Caco-2 (cell line): ENCODE measurements at regions not wholly inside any gene's neighbourhood (a gene's known extent, or its start where the extent isn't known, plus 50 kb on each side); places are given as distances from the start of the nearest gene placed in this dataset.

Experiments
- BruUV-seq: library from RNA; stranded (reverse); fragments of 400-500 nt; replicated peaks from 2 replicates; lab custom pipeline; 2021; lab: Mats Ljungman, UMichigan
- CTCF ChIA-PET: fragments of 300-600 bp; sonication (Branson Sonifier 250); formaldehyde crosslinking; loops from one replicate; lab custom pipeline; 2022; ENCODE audit warnings: antibody characterized with exemption; lab: Charles Lee
- POLR2A ChIA-PET: fragments of 300-600 bp; sonication (Branson Sonifier 250); formaldehyde crosslinking; loops from one replicate; lab custom pipeline; 2022; ENCODE audit warnings: antibody characterized with exemption; lab: Charles Lee
- DNase-seq, 2 experiments: peaks; one replicate each; pipeline versions ENCODE4 v3.0.0 to v3.0.0-alpha.2; 2020 to 2022
- H3K27me3 ChIP-seq: replicated peaks from 2 replicates; pipeline ENCODE4 v1.6.0; 2011; ENCODE audit warnings: low read length; ENCODE audit not compliant: control insufficient read depth, insufficient read depth
- H3K36me3 ChIP-seq: 2 replicates; pipeline ENCODE4 v1.5.1; 2011; ENCODE audit warnings: low read length; ENCODE audit not compliant: control insufficient read depth, insufficient read depth
- H3K4me1 ChIP-seq: fragments of 250-450 bp; sonication (Bioruptor Pico); 2 replicates; pipeline ENCODE4 v1.5.1; 2020; ENCODE audit warnings: mild to moderate bottlenecking
- H3K4me3 ChIP-seq: 2 replicates; pipeline ENCODE4 v1.5.1; 2011; ENCODE audit warnings: low read depth, mild to moderate bottlenecking, control low read depth, low read length
- H3K9me3 ChIP-seq: fragments of 250-450 bp; sonication (Bioruptor Pico); 2 replicates; pipeline ENCODE4 v1.5.1; 2020; ENCODE audit warnings: mild to moderate bottlenecking, moderate library complexity
- H3K27ac Mint-ChIP-seq: one replicate; pipeline ENCODE4 v1.8.0; 2022; ENCODE audit warnings: mixed read lengths; ENCODE audit not compliant: unreplicated experiment
- H3K27me3 Mint-ChIP-seq: one replicate; pipeline ENCODE4 v1.8.0; 2022; ENCODE audit warnings: mixed read lengths; ENCODE audit not compliant: insufficient read depth, unreplicated experiment
- H3K36me3 Mint-ChIP-seq: one replicate; pipeline ENCODE4 v1.8.0; 2022; ENCODE audit warnings: mild to moderate bottlenecking, mixed read lengths; ENCODE audit not compliant: insufficient read depth, unreplicated experiment
- H3K4me1 Mint-ChIP-seq: one replicate; pipeline ENCODE4 v1.8.0; 2022; ENCODE audit warnings: low read depth, mixed read lengths; ENCODE audit not compliant: unreplicated experiment
- H3K4me3 Mint-ChIP-seq: one replicate; pipeline ENCODE4 v1.8.0; 2022; ENCODE audit warnings: mild to moderate bottlenecking, moderate library complexity, mixed read lengths; ENCODE audit not compliant: unreplicated experiment
- H3K9me3 Mint-ChIP-seq: one replicate; pipeline ENCODE4 v1.8.0; 2022; ENCODE audit warnings: mixed read lengths; ENCODE audit not compliant: unreplicated experiment
- CTCF ChIP-seq, 2 experiments: fragments of 200-600 bp in 1 of 2; IDR thresholded peaks; 1 replicate in 1 of 2; 2 replicates in 1 of 2; pipeline versions ENCODE4 v1.5.1 to v1.8.0; 2011 to 2022; ENCODE audit warnings: antibody characterized with exemption in 1 of 2, control low read depth in 1 of 2, inconsistent platforms in 1 of 2, low read depth in 1 of 2, low read length in 1 of 2, mild to moderate bottlenecking in 1 of 2, moderate library complexity in 1 of 2; ENCODE audit not compliant: insufficient read depth in 1 of 2, severe bottlenecking in 1 of 2, unreplicated experiment in 1 of 2
- intact Hi-C: fragments of 100-400 bp; cut with micrococcal nuclease; formaldehyde crosslinking; loops from one replicate; pipeline ENCODE4 v1.10.0; 2022; ENCODE audit not compliant: unreplicated experiment

- Mint-ChIP-seq H3K4me1 (peaks cover 12% of the 10 kb centered on the region), H3K27me3 (no peaks in the 10 kb centered on the region), H3K36me3 (no peaks in the 10 kb centered on the region), H3K4me3 (no peak overlapping the region), H3K27ac (no peak overlapping the region), H3K9me3 (no peaks in the 10 kb centered on the region)
- no TSS peak for BruUV-seq
- Histone ChIP-seq H3K4me1 (peaks cover 27% of the 10 kb centered on the region), H3K27me3 (no peaks in the 10 kb centered on the region), H3K9me3 (no peaks in the 10 kb centered on the region), H3K36me3 (no peaks in the 10 kb centered on the region), H3K4me3 (no peak overlapping the region)
- ChIA-PET POLR2A (no interaction called here), CTCF (no interaction called here)
- TF ChIP-seq CTCF (IDR thresholded peaks at IDR 0.05; ENCODE audit: insufficient read depth in 1 of 2, low read depth in 1 of 2, low read length in 1 of 2, severe bottlenecking in 1 of 2, unreplicated experiment in 1 of 2) = no peak
- intact Hi-C loops = no loop called here
- DNase-seq = no peak
Measured at GRCh38 chr4:124282301-124282898, 430.1 kb downstream of the ANKRD50 start.

GRCh38 chr4:124288706-124289486 is 423.6 kb downstream of the ANKRD50 start:
- H3K36me3 Mint-ChIP-seq = no peaks in the 10 kb centered on the region

GRCh38 chr4:124290678-124291077 is 421.9 kb downstream of the ANKRD50 start:
- ChIA-PET CTCF (interaction anchor here (0.6 kb wide), 1 partner anchor 10 kb away, joined by 3 read pairs; no protein-coding TSS in a partner anchor), POLR2A (no interaction called here)
- TF ChIP-seq CTCF (IDR thresholded peaks at IDR 0.05; ENCODE audit: insufficient read depth in 1 of 2, low read depth in 1 of 2, low read length in 1 of 2, severe bottlenecking in 1 of 2, unreplicated experiment in 1 of 2) = no peak
- no TSS peak for BruUV-seq
- no peaks in the 10 kb centered on the region for H3K4me1 ChIP-seq
- H3K36me3 Mint-ChIP-seq = no peaks in the 10 kb centered on the region
- H3K27ac Mint-ChIP-seq = no peak overlapping the region
- H3K4me3 ChIP-seq = no peak overlapping the region
- intact Hi-C loops = no loop called here
- H3K9me3 ChIP-seq = no peaks in the 10 kb centered on the region
- peaks cover 3% of the 10 kb centered on the region for H3K27me3 Mint-ChIP-seq
- no peak for DNase-seq
- H3K4me1 Mint-ChIP-seq = no peaks in the 10 kb centered on the region
- H3K36me3 ChIP-seq = no peaks in the 10 kb centered on the region
- no peak overlapping the region for H3K4me3 Mint-ChIP-seq
- H3K9me3 Mint-ChIP-seq = no peaks in the 10 kb centered on the region
- H3K27me3 ChIP-seq = no peaks in the 10 kb centered on the region; the same call in 1 of the 2 replicates

More at GRCh38 chr4:124288706-124289486, 423.6 kb downstream of the ANKRD50 start:
- no TSS peak for BruUV-seq
- TF ChIP-seq CTCF (IDR thresholded peaks at IDR 0.05; ENCODE audit: insufficient read depth in 1 of 2, low read depth in 1 of 2, low read length in 1 of 2, severe bottlenecking in 1 of 2, unreplicated experiment in 1 of 2) = no peak
- ChIA-PET CTCF (no interaction called here), POLR2A (no interaction called here)
- no peaks in the 10 kb centered on the region for H3K9me3 Mint-ChIP-seq
- H3K4me3 Mint-ChIP-seq = no peak overlapping the region
- no peak overlapping the region for H3K4me3 ChIP-seq
- H3K27me3 Mint-ChIP-seq = peaks cover under 1% of the 10 kb centered on the region
- H3K4me1 ChIP-seq = no peaks in the 10 kb centered on the region
- no peaks in the 10 kb centered on the region; the same call in 1 of the 2 replicates for H3K27me3 ChIP-seq
- DNase-seq = no peak
- no peaks in the 10 kb centered on the region for H3K36me3 ChIP-seq
- intact Hi-C loops = no loop called here
- no peaks in the 10 kb centered on the region for H3K9me3 ChIP-seq
- H3K4me1 Mint-ChIP-seq = no peaks in the 10 kb centered on the region
- no peak overlapping the region for H3K27ac Mint-ChIP-seq
